OCI-LY7 (cell line): ENCODE measurements at regions not wholly inside any gene's neighbourhood (a gene's known extent, or its start where the extent isn't known, plus 50 kb on each side); places are given as distances from the start of the nearest gene placed in this dataset.

Experiments
- BruUV-seq: library from RNA; stranded (reverse); fragments of 400-500 nt; replicated peaks from 2 replicates; lab custom pipeline; 2021; lab: Mats Ljungman, UMichigan
- CTCF ChIA-PET: fragments of 300-600 bp; sonication (Branson Sonifier 250); formaldehyde crosslinking; loops from one replicate; lab custom pipeline; 2022; ENCODE audit warnings: antibody characterized with exemption; ENCODE audit not compliant: unreplicated experiment; lab: Charles Lee
- POLR2A ChIA-PET: fragments of 300-600 bp; sonication (Branson Sonifier 250); formaldehyde crosslinking; loops from one replicate; lab custom pipeline; 2022; ENCODE audit warnings: antibody characterized with exemption; lab: Charles Lee
- DNase-seq: peaks from one replicate; pipeline ENCODE4 v3.0.0-alpha.2; 2015; ENCODE audit warnings: low spot score
- H2AFZ ChIP-seq: fragments of 200-600 bp; sonication (generic), shearing (Covaris generic); 2 replicates; pipeline ENCODE4 v1.6.1; 2014; ENCODE audit warnings: mild to moderate bottlenecking, antibody characterized with exemption, low read length, moderate library complexity
- H3K27ac ChIP-seq: fragments of 200-600 bp; sonication (generic); 2 replicates; pipeline ENCODE4 v1.5.1; 2014; ENCODE audit warnings: mixed run types, low read depth, mild to moderate bottlenecking, moderate library complexity, low read length, inconsistent platforms; ENCODE audit not compliant: poor library complexity, severe bottlenecking
- H3K36me3 ChIP-seq: fragments of 200-600 bp; sonication (generic); 2 replicates; pipeline ENCODE4 v1.6.1; 2014; ENCODE audit warnings: mild to moderate bottlenecking, antibody characterized with exemption, low read length, moderate library complexity, mixed read lengths; ENCODE audit not compliant: insufficient read depth
- H3K4me1 ChIP-seq: fragments of 200-600 bp; sonication (generic); 2 replicates; pipeline ENCODE4 v1.5.1; 2014; ENCODE audit warnings: mild to moderate bottlenecking, low read length; ENCODE audit not compliant: insufficient read depth, poor library complexity, severe bottlenecking
- H3K4me2 ChIP-seq: fragments of 200-600 bp; sonication (generic); 2 replicates; pipeline ENCODE4 v1.6.1; 2014; ENCODE audit warnings: mild to moderate bottlenecking, low read length
- H3K4me3 ChIP-seq: fragments of 200-600 bp; sonication (generic); 2 replicates; pipeline ENCODE4 v1.5.1; 2014; ENCODE audit warnings: mild to moderate bottlenecking, low read depth, low read length; ENCODE audit not compliant: poor library complexity, severe bottlenecking
- H3K79me2 ChIP-seq: fragments of 200-600 bp; sonication (generic); 2 replicates; pipeline ENCODE4 v1.6.1; 2016; ENCODE audit warnings: low read depth, mild to moderate bottlenecking, low read length, moderate library complexity, mixed read lengths; ENCODE audit not compliant: insufficient read depth
- H3K9me2 ChIP-seq: fragments of 200-600 bp; sonication (generic); 2 replicates; pipeline ENCODE4 v1.6.1; 2016; ENCODE audit warnings: mild to moderate bottlenecking, low read length, mixed read lengths; ENCODE audit not compliant: insufficient read depth
- H3K9me3 ChIP-seq: fragments of 200-600 bp; sonication (generic); 2 replicates; pipeline ENCODE4 v1.6.1; 2014; ENCODE audit warnings: mild to moderate bottlenecking, mixed run types, low read length, mixed read lengths
- H4K20me1 ChIP-seq: fragments of 200-600 bp; sonication (generic); 2 replicates; pipeline ENCODE4 v1.6.1; 2014; ENCODE audit warnings: mild to moderate bottlenecking, antibody characterized with exemption, low read length, moderate library complexity, mixed read lengths; ENCODE audit not compliant: insufficient read depth
- CTCF ChIP-seq: fragments of 200-600 bp; sonication (generic); conservative IDR thresholded peaks from 2 replicates; pipeline ENCODE4 v1.5.1; 2014; ENCODE audit warnings: mild to moderate bottlenecking, antibody characterized with exemption, low read length, moderate library complexity, mixed read lengths
- EZH2phosphoT487 ChIP-seq: fragments of 200-600 bp; sonication (generic); IDR thresholded peaks from 2 replicates; pipeline ENCODE4 v1.6.1; 2018; ENCODE audit warnings: low read depth, borderline replicate concordance, mild to moderate bottlenecking, mixed run types, antibody characterized with exemption, low read length, moderate library complexity, mixed read lengths
- intact Hi-C: fragments of 100-400 bp; cut with micrococcal nuclease; formaldehyde crosslinking; loops from one replicate; pipeline ENCODE4 v1.10.0; 2022; ENCODE audit not compliant: unreplicated experiment

GRCh38 chr2:18074476-18074875, 196.0 kb downstream of the KCNS3 start:
- H2AFZ ChIP-seq, result no peak overlapping the region
- H3K79me2 ChIP-seq, result no peaks in the 10 kb centered on the region
- no peaks in the 10 kb centered on the region for H3K36me3 ChIP-seq
- no peak overlapping the region for H3K4me3 ChIP-seq
- no peaks in the 10 kb centered on the region for H3K4me1 ChIP-seq
- TF ChIP-seq EZH2phosphoT487 (no peak), CTCF (no peak)
- POLR2A ChIA-PET, result interaction anchor here (0.6 kb wide), 1 partner anchor 74 kb away, joined by 3 read pairs; no protein-coding TSS in a partner anchor
- no peak overlapping the region for H3K27ac ChIP-seq
- intact Hi-C loops, result no loop called here
- H3K9me2 ChIP-seq, result no peaks in the 10 kb centered on the region
- no peak overlapping the region for H3K4me2 ChIP-seq
- no peak for DNase-seq
- no peaks in the 10 kb centered on the region for H4K20me1 ChIP-seq
- BruUV-seq, result no TSS peak
- CTCF ChIA-PET, result no interaction called here
- no peaks in the 10 kb centered on the region for H3K9me3 ChIP-seq

DNA sequence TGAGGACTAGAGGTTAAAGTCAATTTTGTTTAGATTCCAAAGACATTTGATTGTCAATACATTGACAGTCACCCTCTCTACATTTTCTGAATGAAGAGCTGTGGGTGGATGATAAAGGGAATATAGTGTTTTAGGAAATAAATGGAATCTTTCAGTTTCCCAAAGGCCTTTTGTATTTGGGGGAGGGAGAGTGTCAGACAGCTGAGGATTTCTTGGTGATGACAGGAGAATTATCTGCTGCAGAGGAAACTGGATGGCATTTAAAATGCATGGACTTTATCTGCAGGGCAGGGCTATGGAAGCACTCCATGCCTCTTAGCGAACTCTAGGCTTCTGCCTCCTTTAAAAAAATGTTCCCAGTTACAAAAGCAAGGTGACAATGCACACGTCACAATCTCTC, 195.1 kb downstream of the KCNS3 start:
- intact Hi-C loops, result no loop called here
- no peaks in the 10 kb centered on the region for H3K9me3 ChIP-seq
- TF ChIP-seq CTCF (no peak), EZH2phosphoT487 (no peak)
- H3K9me2 ChIP-seq, result no peaks in the 10 kb centered on the region
- H4K20me1 ChIP-seq, result no peaks in the 10 kb centered on the region
- H3K27ac ChIP-seq, result no peak overlapping the region
- DNase-seq, result no peak
- ChIA-PET CTCF (no interaction called here), POLR2A (interaction anchor here (0.7 kb wide), 1 partner anchor 268 kb away, joined by 3 read pairs; no protein-coding TSS in a partner anchor)
- H3K4me1 ChIP-seq, result no peaks in the 10 kb centered on the region
- H3K4me2 ChIP-seq, result no peak overlapping the region
- H3K4me3 ChIP-seq, result no peak overlapping the region
- H3K36me3 ChIP-seq, result no peaks in the 10 kb centered on the region
- H2AFZ ChIP-seq, result no peak overlapping the region
- no TSS peak for BruUV-seq
- no peaks in the 10 kb centered on the region for H3K79me2 ChIP-seq

DNA sequence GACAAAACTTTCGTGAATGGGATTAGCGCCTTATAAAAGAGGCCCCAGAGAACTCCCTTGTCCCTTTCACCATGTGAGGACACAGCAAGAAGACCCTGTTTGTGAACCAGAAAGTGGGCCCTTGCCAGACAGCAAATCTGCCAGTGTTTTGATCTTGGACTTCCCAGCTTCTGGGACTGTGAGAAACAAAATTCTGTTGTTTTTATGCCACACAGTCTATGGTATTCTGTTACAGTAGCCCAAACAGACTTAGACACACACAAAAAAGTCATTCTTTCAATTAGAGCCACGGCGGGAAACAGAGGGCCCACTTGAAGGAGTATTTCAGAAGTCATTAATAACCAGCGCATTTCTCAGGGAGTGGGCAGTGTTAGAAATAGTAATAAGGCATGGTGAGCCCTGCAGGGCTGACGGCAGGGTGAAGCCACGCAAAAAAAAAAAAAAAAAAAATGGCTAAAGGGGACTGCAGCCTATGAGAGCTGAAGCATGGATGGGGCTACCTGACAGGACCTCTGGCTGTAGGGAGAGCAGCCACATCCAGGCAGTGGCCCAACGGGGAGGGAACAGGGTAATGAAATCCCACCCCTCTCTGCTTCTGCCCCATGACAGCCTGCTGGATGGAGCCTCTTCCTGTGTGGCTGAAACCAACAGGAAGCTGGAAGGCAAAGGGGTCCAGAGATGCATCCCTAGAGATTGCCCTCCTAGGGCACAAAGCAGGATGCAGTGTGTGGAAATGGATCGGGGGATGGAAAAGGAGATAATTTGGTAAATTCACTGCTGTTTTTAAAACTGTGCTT, 189.3 kb downstream of the KCNS3 start:
- H3K27ac ChIP-seq, result no peak overlapping the region
- no peak overlapping the region for H3K4me3 ChIP-seq
- H3K4me1 ChIP-seq, result no peaks in the 10 kb centered on the region
- no peak overlapping the region for H3K4me2 ChIP-seq
- no peaks in the 10 kb centered on the region for H3K9me2 ChIP-seq
- no peak for DNase-seq
- no peaks in the 10 kb centered on the region for H3K9me3 ChIP-seq
- intact Hi-C loops, result no loop called here
- TF ChIP-seq EZH2phosphoT487, result no peak
- TF ChIP-seq CTCF, result no peak
- no TSS peak for BruUV-seq
- POLR2A ChIA-PET, result no interaction called here
- CTCF ChIA-PET, result interaction anchor here (0.6 kb wide), 1 partner anchor 438 kb away, joined by 3 read pairs; no protein-coding TSS in a partner anchor
- H3K79me2 ChIP-seq, result no peaks in the 10 kb centered on the region
- H2AFZ ChIP-seq, result no peak overlapping the region
- H4K20me1 ChIP-seq, result no peaks in the 10 kb centered on the region
- no peaks in the 10 kb centered on the region for H3K36me3 ChIP-seq
